Fibroblast of lung (primary cell): ENCODE measurements at regions not wholly inside any gene's neighbourhood (a gene's known extent, or its start where the extent isn't known, plus 50 kb on each side); places are given as distances from the start of the nearest gene placed in this dataset.
"Not testable (repeated sequence)": the region's sequence is repeated elsewhere in the genome, so short reads cannot be mapped to it uniquely, and the experiment has no call there.

Source experiments
- DNase-seq, 2 donors: peaks; one replicate each; pipeline versions ENCODE4 v3.0.0 to v3.0.0-alpha.2; 2010; ENCODE audit warnings: low read depth in 2 of 2
- H2AFZ ChIP-seq: 2 replicates; pipeline ENCODE4 v1.5.1; 2012; ENCODE audit warnings: low read length, control low read depth, inconsistent platforms
- H3K27ac ChIP-seq: 2 replicates; pipeline ENCODE4 v1.5.1; 2011; ENCODE audit warnings: low read length, control low read depth; ENCODE audit not compliant: insufficient read depth
- H3K27me3 ChIP-seq: 2 replicates; pipeline ENCODE4 v1.5.1; 2011; ENCODE audit warnings: mild to moderate bottlenecking, low read length; ENCODE audit not compliant: control insufficient read depth, insufficient read depth
- H3K36me3 ChIP-seq: 2 replicates; pipeline ENCODE4 v1.5.1; 2011; ENCODE audit warnings: low read length; ENCODE audit not compliant: control insufficient read depth, insufficient read depth
- H3K4me1 ChIP-seq: 2 replicates; pipeline ENCODE4 v1.5.1; 2011; ENCODE audit warnings: low read length; ENCODE audit not compliant: control insufficient read depth, insufficient read depth; ENCODE audit errors: extremely low read depth
- H3K4me2 ChIP-seq: 2 replicates; pipeline ENCODE4 v1.5.1; 2011; ENCODE audit warnings: low read length, control low read depth; ENCODE audit not compliant: insufficient read depth; ENCODE audit errors: extremely low read depth
- H3K4me3 ChIP-seq, 4 experiments: fragments of 200-600 bp in 1 of 4; sonication (generic) in 1 of 4; replicated peaks in 1 of 4; 2 replicates each; pipeline ENCODE4 v1.5.1; 2011 to 2016; ENCODE audit warnings: low read length in 4 of 4, low read depth in 3 of 4, mild to moderate bottlenecking in 3 of 4, control low read depth in 2 of 4, inconsistent platforms in 1 of 4, mixed read lengths in 1 of 4; ENCODE audit not compliant: insufficient read depth in 1 of 4; ENCODE audit errors: control extremely low read depth in 1 of 4
- H3K79me2 ChIP-seq: 2 replicates; pipeline ENCODE4 v1.5.1; 2012; ENCODE audit warnings: mild to moderate bottlenecking, low read length, inconsistent platforms; ENCODE audit not compliant: control insufficient read depth, insufficient read depth
- H3K9ac ChIP-seq: 2 replicates; pipeline ENCODE4 v1.5.1; 2011; ENCODE audit warnings: mild to moderate bottlenecking, low read length, control low read depth; ENCODE audit not compliant: insufficient read depth
- H3K9me3 ChIP-seq: 2 replicates; pipeline ENCODE4 v1.5.1; 2012; ENCODE audit warnings: low read depth, low read length; ENCODE audit not compliant: control insufficient read depth, insufficient read depth
- H4K20me1 ChIP-seq: 2 replicates; pipeline ENCODE4 v1.5.1; 2011; ENCODE audit warnings: low read length; ENCODE audit not compliant: control insufficient read depth, insufficient read depth; ENCODE audit errors: extremely low read depth
- CTCF ChIP-seq, 2 donors: IDR thresholded peaks in 1 of 2; conservative IDR thresholded peaks in 1 of 2; 1 replicate in 1 of 2; 2 replicates in 1 of 2; pipeline ENCODE4 v1.5.1; 2011 to 2012; ENCODE audit warnings: low read length in 2 of 2, control low read depth in 1 of 2, inconsistent platforms in 1 of 2, low read depth in 1 of 2, mild to moderate bottlenecking in 1 of 2
- EZH2 ChIP-seq: IDR thresholded peaks from 2 replicates; pipeline ENCODE4 v1.5.1; 2012; ENCODE audit warnings: low read length, control low read depth, mild to moderate bottlenecking; ENCODE audit errors: missing control alignments

GRCh38 chrX:3824008-3824407, 110.6 kb upstream of the PRKX start:
- H3K4me3 ChIP-seq, H2AFZ ChIP-seq, H3K27ac ChIP-seq, H3K9ac ChIP-seq, H3K4me2 ChIP-seq, H3K9me3 ChIP-seq, H3K36me3 ChIP-seq, H3K4me1 ChIP-seq, DNase-seq, H4K20me1 ChIP-seq, H3K79me2 ChIP-seq, H3K27me3 ChIP-seq: not testable (repeated sequence)

DNA sequence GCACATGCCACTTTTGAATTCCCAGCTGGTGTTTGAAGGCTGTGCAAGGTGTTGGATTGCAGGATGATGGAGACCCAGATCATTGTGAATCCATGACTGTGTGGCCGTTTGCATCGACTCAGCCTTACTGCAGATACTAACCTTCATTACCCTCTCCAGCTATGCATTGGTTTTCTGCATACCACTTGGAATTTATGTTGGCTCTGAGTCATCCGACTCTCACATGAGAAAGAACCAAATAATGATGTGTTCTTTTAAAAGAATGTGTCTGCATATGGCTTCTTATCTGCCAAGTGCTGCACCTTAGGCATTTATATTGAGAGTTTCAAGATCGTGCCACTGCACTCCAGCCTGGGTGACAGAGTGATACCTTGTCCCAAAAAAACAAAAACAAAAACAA, 106.7 kb upstream of the PRKX start:
- no peaks in the 10 kb centered on the region for H4K20me1 ChIP-seq
- H3K79me2 ChIP-seq = peaks cover 2% of the 10 kb centered on the region
- H3K4me1 ChIP-seq = no peaks in the 10 kb centered on the region
- H3K27ac ChIP-seq = no peak overlapping the region
- TF ChIP-seq CTCF (conservative IDR thresholded peaks at IDR 0.05 in 1 of 2, IDR thresholded peaks at IDR 0.05 in 1 of 2; ENCODE audit: low read depth in 1 of 2, low read length in 2 of 2) (no peak), EZH2 (no peak)
- peak; percentile 60 to 90 for DNase-seq
- no peak overlapping the region for H2AFZ ChIP-seq
- no peaks in the 10 kb centered on the region for H3K27me3 ChIP-seq
- H3K36me3 ChIP-seq = no peaks in the 10 kb centered on the region
- no peak overlapping the region for H3K4me3 ChIP-seq
- no peak overlapping the region for H3K9ac ChIP-seq
- no peaks in the 10 kb centered on the region for H3K9me3 ChIP-seq
- peak overlapping the region; percentile 2 for H3K4me2 ChIP-seq

DNA sequence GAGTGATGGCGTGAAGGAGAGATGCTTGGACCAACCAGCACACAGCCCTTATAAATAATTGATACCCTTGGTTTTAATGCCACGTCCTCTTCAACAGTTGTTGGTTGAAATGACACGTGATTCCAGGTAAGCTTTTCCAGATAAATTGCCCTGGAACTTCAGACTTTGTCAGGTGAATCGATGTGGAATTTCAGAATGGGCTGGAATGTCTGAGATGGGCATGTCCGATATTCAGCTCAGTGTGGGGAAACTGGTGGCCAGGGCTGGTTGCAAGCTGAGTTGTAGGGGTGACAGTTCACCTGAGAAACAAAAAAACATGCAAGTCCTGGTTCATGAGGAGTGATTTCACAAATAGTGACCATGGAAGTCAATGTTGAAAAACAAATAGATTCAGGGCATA, 104.0 kb upstream of the PRKX start:
- H3K27ac ChIP-seq, H3K4me2 ChIP-seq, H3K27me3 ChIP-seq, H4K20me1 ChIP-seq, H3K36me3 ChIP-seq, H3K79me2 ChIP-seq, H3K4me1 ChIP-seq, H2AFZ ChIP-seq, DNase-seq, H3K4me3 ChIP-seq, H3K9ac ChIP-seq, H3K9me3 ChIP-seq: not testable (repeated sequence)

DNA sequence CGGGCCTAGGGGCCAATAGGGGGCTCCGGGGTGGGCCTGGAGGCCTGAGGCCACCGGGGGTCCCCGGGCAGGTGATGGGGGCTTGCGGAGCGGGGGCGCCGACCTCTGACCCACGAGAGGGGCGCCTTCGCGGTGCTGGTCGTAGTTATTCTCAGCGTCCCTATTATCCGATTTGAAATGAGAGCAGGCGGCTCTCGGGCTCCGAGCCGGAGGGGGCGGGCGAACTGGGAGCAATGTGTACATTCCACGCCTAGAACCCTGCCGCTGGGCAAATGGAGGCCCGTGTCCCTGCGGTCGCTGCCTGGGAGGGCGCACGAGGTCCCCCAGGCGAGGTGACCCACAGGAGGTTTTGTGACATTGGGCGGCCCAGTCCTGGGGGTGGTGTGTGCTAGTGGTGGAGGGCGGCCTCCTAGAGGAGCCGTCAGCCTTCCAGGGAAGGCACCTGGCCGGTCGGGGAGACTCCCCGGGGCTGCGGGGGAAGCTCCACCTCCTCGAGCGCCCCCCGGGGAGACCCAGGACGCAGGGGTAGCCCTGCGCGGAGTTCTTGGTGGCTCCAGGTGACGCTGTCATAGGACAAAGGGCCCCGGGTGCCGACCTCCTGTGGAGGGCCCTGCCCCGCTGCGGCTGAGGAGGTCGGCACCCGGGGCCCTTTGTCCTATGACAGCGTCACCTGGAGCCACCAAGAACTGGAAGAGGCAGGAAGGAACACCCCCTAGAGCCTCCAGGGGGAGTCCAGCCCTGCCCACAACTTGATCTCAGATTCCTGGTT, 102.6 kb upstream of the PRKX start:
- TF ChIP-seq CTCF (conservative IDR thresholded peaks at IDR 0.05 in 1 of 2, IDR thresholded peaks at IDR 0.05 in 1 of 2; ENCODE audit: low read depth in 1 of 2, low read length in 2 of 2) (no peak), EZH2 (no peak)
- Histone ChIP-seq H3K9me3 (no peaks in the 10 kb centered on the region), H3K4me3 (peak overlapping the region; percentile 42 to 61 (median 50)), H3K27me3 (no peaks in the 10 kb centered on the region), H3K4me1 (no peaks in the 10 kb centered on the region), H3K27ac (peak overlapping the region; percentile 81), H3K4me2 (peak overlapping the region; percentile 86), H3K36me3 (no peaks in the 10 kb centered on the region), H2AFZ (no peak overlapping the region), H4K20me1 (no peaks in the 10 kb centered on the region), H3K9ac (peak overlapping the region; percentile 59), H3K79me2 (peaks cover 2% of the 10 kb centered on the region)
- DNase-seq = peak; percentile 23 to 40
